Suprapubic skin (tissue), 4 donors: ENCODE measurements at regions not wholly inside any gene's neighbourhood (a gene's known extent, or its start where the extent isn't known, plus 50 kb on each side); places are given as distances from the start of the nearest gene placed in this dataset.

Experiments
- DNase-seq, 2 donors: peaks; one replicate each; pipeline ENCODE4 v3.0.0-alpha.2; 2019; ENCODE audit warnings: low spot score in 2 of 2
- H3K27ac ChIP-seq: fragments of 200-600 bp; sonication (generic); one replicate; pipeline ENCODE4 v1.5.1; 2019
- H3K27me3 ChIP-seq: fragments of 200-600 bp; sonication (generic); one replicate; pipeline ENCODE4 v1.5.1; 2019
- H3K36me3 ChIP-seq: fragments of 200-600 bp; sonication (generic); one replicate; pipeline ENCODE4 v1.5.1; 2019
- H3K4me1 ChIP-seq: fragments of 200-600 bp; sonication (generic); one replicate; pipeline ENCODE4 v1.5.1; 2019
- H3K4me3 ChIP-seq: fragments of 200-600 bp; sonication (generic); one replicate; pipeline ENCODE4 v1.5.1; 2019; ENCODE audit warnings: mild to moderate bottlenecking
- H3K9me3 ChIP-seq: fragments of 200-600 bp; sonication (generic); one replicate; pipeline ENCODE4 v1.5.1; 2019
- CTCF ChIP-seq, 2 donors: fragments of 200-600 bp in 1 of 2; fragments of 450-650 bp in 1 of 2; sonication (generic) in 1 of 2; IDR thresholded peaks; one replicate each; pipeline ENCODE4 v1.5.1; 2016 to 2019; ENCODE audit warnings: antibody characterized with exemption in 2 of 2, mild to moderate bottlenecking in 1 of 2, moderate library complexity in 1 of 2
- EP300 ChIP-seq: sonication (generic); formaldehyde crosslinking; IDR thresholded peaks from one replicate; pipeline ENCODE4 v1.6.1; 2017; ENCODE audit warnings: antibody characterized with exemption
- POLR2A ChIP-seq, 2 donors: fragments of 450-650 bp; IDR thresholded peaks; one replicate each; pipeline ENCODE4 v1.6.1; 2017; ENCODE audit warnings: antibody characterized with exemption in 2 of 2, mild to moderate bottlenecking in 2 of 2, moderate library complexity in 2 of 2
- POLR2AphosphoS5 ChIP-seq, 3 donors: sonication (generic); formaldehyde crosslinking; IDR thresholded peaks; one replicate each; pipeline ENCODE4 v1.6.1; 2017; ENCODE audit warnings: antibody characterized with exemption in 3 of 3
- WGBS: methylation state at CpG from one replicate; pipeline ENCODE4 v1.1.5; 2018; 5-methylcytosine and 5-hydroxymethylcytosine counted together

- TF ChIP-seq CTCF (IDR thresholded peaks at IDR 0.05) (peak; percentile 48 to 69), EP300 (no peak), POLR2A (IDR thresholded peaks at IDR 0.05) (no peak)
These were observed 589.3 kb upstream of the TMEM132C start for GRCh38 chr12:127677537-127678131.

GRCh38 chr12:127678945-127679344 lies 588.0 kb upstream of the TMEM132C start:
- H3K27me3 ChIP-seq: no peaks in the 10 kb centered on the region
- DNase-seq: no peak
- H3K27ac ChIP-seq: no peak overlapping the region
- H3K4me3 ChIP-seq: no peak overlapping the region
- no peaks in the 10 kb centered on the region for H3K9me3 ChIP-seq
- no peaks in the 10 kb centered on the region for H3K36me3 ChIP-seq
- TF ChIP-seq POLR2A (IDR thresholded peaks at IDR 0.05) (no peak), POLR2AphosphoS5 (IDR thresholded peaks at IDR 0.05) (no peak), CTCF (IDR thresholded peaks at IDR 0.05) (no peak), EP300 (no peak)
- WGBS: 78% methylated on average over 7 of the region's 7 CpGs
- H3K4me1 ChIP-seq: peaks cover 3% of the 10 kb centered on the region

More at GRCh38 chr12:127677537-127678131, 589.3 kb upstream of the TMEM132C start:
- Histone ChIP-seq H3K4me3 (no peak overlapping the region), H3K36me3 (no peaks in the 10 kb centered on the region), H3K4me1 (peaks cover 3% of the 10 kb centered on the region), H3K27me3 (no peaks in the 10 kb centered on the region), H3K9me3 (no peaks in the 10 kb centered on the region), H3K27ac (no peak overlapping the region)
- WGBS: 19% methylated on average over 10 of the region's 10 CpGs
- peak in 1 of 2 donors; percentile 70 for DNase-seq

- Histone ChIP-seq H3K27me3 (no peaks in the 10 kb centered on the region), H3K9me3 (no peaks in the 10 kb centered on the region), H3K27ac (no peak overlapping the region), H3K4me1 (peaks cover 3% of the 10 kb centered on the region), H3K4me3 (no peak overlapping the region), H3K36me3 (no peaks in the 10 kb centered on the region)
- WGBS: 75% methylated on average over 6 of the region's 6 CpGs
- no peak for TF ChIP-seq CTCF (IDR thresholded peaks at IDR 0.05)
- TF ChIP-seq POLR2A (IDR thresholded peaks at IDR 0.05): no peak
- no peak for TF ChIP-seq EP300
- no peak for TF ChIP-seq POLR2AphosphoS5 (IDR thresholded peaks at IDR 0.05)
- no peak for DNase-seq
These were observed 586.5 kb upstream of the TMEM132C start for GRCh38 chr12:127680516-127680915.

- DNase-seq: no peak
- 51% methylated on average over 9 of the region's 9 CpGs for WGBS
- Histone ChIP-seq H3K4me1 (peaks cover 3% of the 10 kb centered on the region), H3K27ac (no peak overlapping the region), H3K27me3 (no peaks in the 10 kb centered on the region), H3K9me3 (no peaks in the 10 kb centered on the region), H3K4me3 (no peak overlapping the region), H3K36me3 (no peaks in the 10 kb centered on the region)
- TF ChIP-seq CTCF (IDR thresholded peaks at IDR 0.05): no peak
- no peak for TF ChIP-seq POLR2A (IDR thresholded peaks at IDR 0.05)
These were observed 585.7 kb upstream of the TMEM132C start for GRCh38 chr12:127681151-127681754.

- no peaks in the 10 kb centered on the region for H3K4me1 ChIP-seq
- 65% methylated on average over 2 of the region's 2 CpGs for WGBS
- no peaks in the 10 kb centered on the region for H3K27me3 ChIP-seq
- no peaks in the 10 kb centered on the region for H3K9me3 ChIP-seq
- no peak for DNase-seq
- no peak overlapping the region for H3K27ac ChIP-seq
- no peaks in the 10 kb centered on the region for H3K36me3 ChIP-seq
- H3K4me3 ChIP-seq: no peak overlapping the region
- TF ChIP-seq POLR2A (IDR thresholded peaks at IDR 0.05) (no peak), EP300 (no peak), POLR2AphosphoS5 (IDR thresholded peaks at IDR 0.05) (no peak), CTCF (IDR thresholded peaks at IDR 0.05) (no peak)
These were observed 581.5 kb upstream of the TMEM132C start for GRCh38 chr12:127685491-127685890.
